VCaP (cell line): ENCODE measurements at regions not wholly inside any gene's neighbourhood (a gene's known extent, or its start where the extent isn't known, plus 50 kb on each side); places are given as distances from the start of the nearest gene placed in this dataset.

ENCODE experiments used
- H3K27ac ChIP-seq: fragments of 450-650 bp; 2 replicates; pipeline ENCODE4 v1.5.1; 2017
- CTCF ChIP-seq: fragments of 450-650 bp; conservative IDR thresholded peaks from 2 replicates; pipeline ENCODE4 v1.5.1; 2017; ENCODE audit warnings: mild to moderate bottlenecking, moderate library complexity

- no peak for TF ChIP-seq CTCF
- H3K27ac ChIP-seq: no peak overlapping the region
Observed at GRCh38 chr4:111961809-111962208, 183.4 kb upstream of the FAM241A start.

DNA sequence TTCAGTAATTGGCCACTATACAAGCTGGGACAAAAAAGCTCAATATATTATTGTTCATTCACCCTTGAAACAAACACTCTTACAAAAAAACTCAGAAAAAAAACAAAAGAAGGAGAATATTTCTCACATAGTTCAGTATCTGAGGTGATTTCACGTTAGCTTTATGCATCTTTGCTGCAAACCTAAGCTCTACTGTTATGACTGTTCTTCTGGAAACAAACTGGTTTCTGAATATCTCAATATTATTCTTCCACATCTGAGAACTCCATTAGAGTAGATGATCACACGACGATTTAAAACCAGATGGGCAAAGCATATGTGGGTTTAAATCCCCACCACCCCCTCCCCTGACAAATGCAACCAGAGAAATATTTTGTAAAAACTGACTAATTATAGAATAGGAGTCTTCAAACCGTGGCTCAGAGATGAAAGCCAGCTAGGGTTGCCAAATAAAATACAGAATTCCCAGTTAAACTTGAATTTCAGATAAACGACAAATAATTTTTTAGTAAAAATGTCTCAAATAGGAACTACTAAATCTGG lies 182.0 kb upstream of the FAM241A start:
- H3K27ac ChIP-seq: no peak overlapping the region
- TF ChIP-seq CTCF: no peak

GRCh38 chr4:111977419-111977965 lies 167.8 kb upstream of the FAM241A start:
- no peak overlapping the region for H3K27ac ChIP-seq
- TF ChIP-seq CTCF: no peak

DNA sequence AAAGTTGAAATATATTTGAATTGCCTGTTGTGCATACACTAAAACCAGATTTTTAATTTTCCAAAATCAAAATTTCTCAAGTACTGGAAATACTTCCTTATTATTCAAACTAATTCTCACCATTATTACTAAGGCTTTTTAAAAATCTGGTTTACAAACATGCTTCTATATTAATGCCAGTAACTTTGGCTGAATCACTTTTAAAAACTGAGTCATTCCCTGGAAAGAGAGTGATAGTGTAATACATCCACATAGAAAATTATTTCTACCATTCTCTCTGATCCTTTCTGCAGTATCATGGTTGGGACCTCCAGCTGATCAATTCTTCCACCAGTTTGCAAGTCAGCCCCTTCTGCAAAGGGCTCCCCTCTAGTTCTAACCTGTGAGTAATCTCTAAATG lies 165.3 kb upstream of the FAM241A start:
- TF ChIP-seq CTCF: no peak
- H3K27ac ChIP-seq: no peak overlapping the region

DNA sequence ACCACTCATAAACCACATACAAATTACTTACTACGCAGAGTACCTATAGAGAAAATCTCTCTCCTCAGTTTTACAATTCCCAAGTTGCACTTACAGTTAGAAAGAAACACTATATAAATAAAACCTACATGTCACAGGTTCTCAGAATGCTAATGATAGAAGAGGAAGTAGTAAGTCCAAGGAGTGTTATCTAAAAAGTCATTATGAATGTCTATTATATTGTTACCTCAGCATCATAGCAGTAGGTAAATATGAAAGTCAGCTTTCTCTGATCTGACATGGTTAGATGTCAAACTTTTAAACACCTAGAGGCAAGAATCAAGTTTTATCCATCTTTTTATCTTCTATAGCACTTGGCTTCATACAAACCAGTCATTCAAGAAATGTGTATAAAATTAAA lies 163.2 kb upstream of the FAM241A start:
- H3K27ac ChIP-seq: no peak overlapping the region
- TF ChIP-seq CTCF: no peak

DNA sequence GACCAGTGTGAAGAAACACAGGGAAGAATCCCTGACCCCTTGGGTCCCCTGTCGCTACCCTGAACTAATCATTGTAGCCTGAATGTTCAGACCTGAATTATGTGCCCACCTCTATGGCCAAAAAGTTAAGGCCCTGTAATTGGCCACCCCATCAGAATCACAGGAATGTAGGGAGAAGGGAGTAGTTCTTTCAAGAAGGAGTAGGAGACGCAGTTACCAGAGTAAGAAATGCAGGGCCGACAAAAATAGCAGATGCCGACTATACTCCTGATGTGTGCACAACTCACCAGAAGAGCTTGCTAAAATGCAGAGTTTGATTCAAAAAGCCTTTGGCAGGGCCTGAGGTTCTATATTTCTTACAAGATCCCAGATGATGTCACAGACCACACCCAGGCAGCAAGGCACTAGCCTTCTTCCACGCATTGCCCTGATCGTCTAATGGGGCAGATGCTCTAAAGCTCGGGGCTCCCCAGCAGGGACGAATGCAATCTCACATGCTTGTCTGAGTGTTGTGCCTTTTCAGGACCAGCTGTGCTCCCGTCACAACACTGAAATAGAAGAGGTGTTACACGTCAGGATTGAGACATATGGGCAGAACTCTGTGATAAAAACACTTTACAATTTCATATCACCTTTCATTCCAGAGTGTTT lies 161.0 kb upstream of the FAM241A start:
- TF ChIP-seq CTCF: no peak
- H3K27ac ChIP-seq: no peak overlapping the region

- H3K27ac ChIP-seq: no peak overlapping the region
- TF ChIP-seq CTCF: no peak
Observed at GRCh38 chr4:111985426-111985825, 159.8 kb upstream of the FAM241A start.
